DMS53 (cell line): ENCODE measurements at regions not wholly inside any gene's neighbourhood (a gene's known extent, or its start where the extent isn't known, plus 50 kb on each side); places are given as distances from the start of the nearest gene placed in this dataset.
"Not testable (repeated sequence)": the region's sequence is repeated elsewhere in the genome, so short reads cannot be mapped to it uniquely, and the experiment has no call there.

Experiments used
- DNase-seq: peaks from one replicate; lab custom pipeline; 2025; lab: John Stamatoyannopoulos, UW

GRCh38 chr9:75672478-75672877, 218.0 kb upstream of the PCSK5 start:
- DNase-seq = no peak

- DNase-seq = no peak
These were observed 206.9 kb upstream of the PCSK5 start for GRCh38 chr9:75683591-75683990.

GRCh38 chr9:75685062-75685461, 205.4 kb upstream of the PCSK5 start:
- no peak for DNase-seq

GRCh38 chr9:75687359-75687953, 203.0 kb upstream of the PCSK5 start:
- DNase-seq = no peak

GRCh38 chr9:75690551-75690950, 199.9 kb upstream of the PCSK5 start:
- not testable (repeated sequence) for DNase-seq

GRCh38 chr9:75691408-75691807, 199.1 kb upstream of the PCSK5 start:
- no peak for DNase-seq

GRCh38 chr9:75692309-75692708, 198.2 kb upstream of the PCSK5 start:
- DNase-seq = peak; percentile 56

GRCh38 chr9:75695921-75696320, 194.6 kb upstream of the PCSK5 start:
- no peak for DNase-seq

- no peak for DNase-seq
These were observed 191.5 kb upstream of the PCSK5 start for GRCh38 chr9:75699017-75699416.

- DNase-seq = no peak
These were observed 190.7 kb upstream of the PCSK5 start for GRCh38 chr9:75699625-75700251.

- no peak for DNase-seq
These were observed 190.2 kb upstream of the PCSK5 start for GRCh38 chr9:75700252-75700640.

- no peak for DNase-seq
These were observed 183.3 kb upstream of the PCSK5 start for GRCh38 chr9:75707191-75707590.

GRCh38 chr9:75709698-75710097, 180.8 kb upstream of the PCSK5 start:
- no peak for DNase-seq

- DNase-seq = no peak
These were observed 177.8 kb upstream of the PCSK5 start for GRCh38 chr9:75712700-75713099.

GRCh38 chr9:75713335-75713734, 177.1 kb upstream of the PCSK5 start:
- DNase-seq = no peak

GRCh38 chr9:75715360-75715759, 175.1 kb upstream of the PCSK5 start:
- no peak for DNase-seq

- DNase-seq = no peak
These were observed 171.8 kb upstream of the PCSK5 start for GRCh38 chr9:75718677-75719076.

- no peak for DNase-seq
These were observed 162.1 kb upstream of the PCSK5 start for GRCh38 chr9:75728391-75728790.

GRCh38 chr9:75734802-75735201, 155.7 kb upstream of the PCSK5 start:
- DNase-seq = no peak

GRCh38 chr9:75739884-75740611, 150.4 kb upstream of the PCSK5 start:
- no peak for DNase-seq

GRCh38 chr9:75743855-75744254, 146.6 kb upstream of the PCSK5 start:
- DNase-seq = no peak

- DNase-seq = no peak
These were observed 136.4 kb upstream of the PCSK5 start for GRCh38 chr9:75754080-75754479.

GRCh38 chr9:75775166-75775565, 115.3 kb upstream of the PCSK5 start:
- peak; percentile 21 for DNase-seq
